ENCODE measurements at regions not wholly inside any gene's neighbourhood (a gene's known extent, or its start where the extent isn't known, plus 50 kb on each side); places are given as distances from the start of the nearest gene placed in this dataset.
A peak's percentile ranks its signal among the peaks of the same experiment; 100 is the strongest.

DNA sequence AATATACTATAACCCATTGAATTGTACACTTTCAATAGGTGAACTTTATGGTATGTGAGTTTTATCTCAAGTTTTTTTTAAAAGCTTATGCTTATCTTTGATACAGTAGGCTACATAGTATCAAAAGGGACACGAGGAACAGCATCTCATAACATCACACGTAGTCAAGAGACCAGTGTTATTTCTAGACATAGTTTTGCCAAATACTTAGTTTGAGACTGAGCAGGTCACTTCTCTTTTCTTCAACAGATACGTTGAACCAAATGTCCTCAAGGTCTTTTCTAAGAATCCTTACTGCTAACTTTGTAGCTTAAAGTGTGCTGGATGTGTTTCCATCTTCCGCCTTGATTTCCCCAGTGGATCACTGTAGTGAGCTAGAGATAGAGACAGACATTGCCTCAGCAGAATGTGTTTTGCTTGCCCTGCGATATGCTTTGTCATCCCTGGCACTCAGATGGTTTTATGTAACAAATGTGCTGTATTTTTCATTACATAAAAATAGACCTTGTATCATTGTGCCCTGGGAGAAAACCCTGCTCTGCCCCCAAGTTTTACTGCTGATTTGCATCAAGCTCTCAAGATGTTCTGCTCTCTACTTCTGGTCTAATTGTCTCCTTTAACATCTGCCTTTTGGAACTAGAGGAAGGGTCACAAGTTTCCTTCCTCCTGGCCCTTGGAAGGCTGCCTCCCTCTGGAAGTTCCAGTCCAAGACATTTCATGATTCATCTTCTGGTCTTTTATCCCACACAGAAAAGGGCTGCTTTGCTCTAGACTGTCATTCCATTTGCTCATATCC lies 426.4 kb upstream of the RGMA start:
- TF ChIP-seq, protein P1, sequence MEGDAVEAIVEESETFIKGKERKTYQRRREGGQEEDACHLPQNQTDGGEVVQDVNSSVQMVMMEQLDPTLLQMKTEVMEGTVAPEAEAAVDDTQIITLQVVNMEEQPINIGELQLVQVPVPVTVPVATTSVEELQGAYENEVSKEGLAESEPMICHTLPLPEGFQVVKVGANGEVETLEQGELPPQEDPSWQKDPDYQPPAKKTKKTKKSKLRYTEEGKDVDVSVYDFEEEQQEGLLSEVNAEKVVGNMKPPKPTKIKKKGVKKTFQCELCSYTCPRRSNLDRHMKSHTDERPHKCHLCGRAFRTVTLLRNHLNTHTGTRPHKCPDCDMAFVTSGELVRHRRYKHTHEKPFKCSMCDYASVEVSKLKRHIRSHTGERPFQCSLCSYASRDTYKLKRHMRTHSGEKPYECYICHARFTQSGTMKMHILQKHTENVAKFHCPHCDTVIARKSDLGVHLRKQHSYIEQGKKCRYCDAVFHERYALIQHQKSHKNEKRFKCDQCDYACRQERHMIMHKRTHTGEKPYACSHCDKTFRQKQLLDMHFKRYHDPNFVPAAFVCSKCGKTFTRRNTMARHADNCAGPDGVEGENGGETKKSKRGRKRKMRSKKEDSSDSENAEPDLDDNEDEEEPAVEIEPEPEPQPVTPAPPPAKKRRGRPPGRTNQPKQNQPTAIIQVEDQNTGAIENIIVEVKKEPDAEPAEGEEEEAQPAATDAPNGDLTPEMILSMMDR (IDR thresholded peaks at IDR 0.05): peak in 1 of 4 experiments; percentile 30
- TF ChIP-seq POLR2A (IDR thresholded peaks at IDR 0.05): no peak

Measured in uterus (tissue), 2 donors.